Activated naive CD8-positive, alpha-beta T cell (primary cell): ENCODE measurements at regions not wholly inside any gene's neighbourhood (a gene's known extent, or its start where the extent isn't known, plus 50 kb on each side); places are given as distances from the start of the nearest gene placed in this dataset.

ENCODE experiments used
- H3K27ac Mint-ChIP-seq: one replicate; pipeline ENCODE4 v1.8.0; 2021; ENCODE audit warnings: mixed read lengths
- H3K27me3 Mint-ChIP-seq: one replicate; pipeline ENCODE4 v1.8.0; 2021; ENCODE audit warnings: mixed read lengths
- H3K36me3 Mint-ChIP-seq: one replicate; pipeline ENCODE4 v1.8.0; 2021; ENCODE audit warnings: mixed read lengths
- H3K4me1 Mint-ChIP-seq: one replicate; pipeline ENCODE4 v1.8.0; 2021; ENCODE audit warnings: low read depth, mixed read lengths
- H3K4me3 Mint-ChIP-seq: one replicate; pipeline ENCODE4 v1.8.0; 2021; ENCODE audit warnings: mild to moderate bottlenecking, mixed read lengths
- H3K9me3 Mint-ChIP-seq: one replicate; pipeline ENCODE4 v1.8.0; 2021; ENCODE audit warnings: low read depth, mixed read lengths

DNA sequence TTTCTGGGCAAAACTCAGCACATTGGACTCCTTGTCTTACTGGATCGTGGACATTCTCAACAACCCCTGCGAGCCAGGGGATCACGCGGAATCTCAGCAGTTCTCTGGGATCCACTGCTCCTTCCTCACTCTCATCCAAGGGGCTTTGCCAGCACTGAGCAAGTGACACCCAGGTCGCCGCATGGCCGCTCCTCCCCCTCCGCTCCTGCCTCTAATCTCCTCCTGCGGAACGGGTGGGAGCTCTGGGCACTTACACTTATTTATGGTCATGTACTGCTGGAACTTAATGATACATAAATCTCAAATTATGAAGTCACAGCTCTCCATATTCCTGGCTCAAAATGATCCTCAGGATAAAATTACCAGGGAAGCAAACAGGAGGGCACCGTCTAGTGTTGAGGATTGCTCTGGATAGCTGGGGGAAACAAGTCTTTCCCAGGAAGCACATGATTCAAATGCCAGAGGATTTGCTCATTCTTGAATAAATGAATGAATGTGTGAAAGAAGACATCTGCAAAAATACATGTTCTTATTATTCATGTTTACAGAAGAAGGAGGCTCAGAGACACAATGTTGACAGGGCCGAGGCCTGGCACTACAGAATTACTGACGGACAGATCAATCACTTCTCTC lies 1077.3 kb downstream of the TBC1D22A start:
- Mint-ChIP-seq H3K36me3 (no peaks in the 10 kb centered on the region), H3K27ac (no peak overlapping the region), H3K4me3 (no peak overlapping the region), H3K27me3 (peaks cover 1% of the 10 kb centered on the region), H3K9me3 (no peaks in the 10 kb centered on the region), H3K4me1 (no peaks in the 10 kb centered on the region)

DNA sequence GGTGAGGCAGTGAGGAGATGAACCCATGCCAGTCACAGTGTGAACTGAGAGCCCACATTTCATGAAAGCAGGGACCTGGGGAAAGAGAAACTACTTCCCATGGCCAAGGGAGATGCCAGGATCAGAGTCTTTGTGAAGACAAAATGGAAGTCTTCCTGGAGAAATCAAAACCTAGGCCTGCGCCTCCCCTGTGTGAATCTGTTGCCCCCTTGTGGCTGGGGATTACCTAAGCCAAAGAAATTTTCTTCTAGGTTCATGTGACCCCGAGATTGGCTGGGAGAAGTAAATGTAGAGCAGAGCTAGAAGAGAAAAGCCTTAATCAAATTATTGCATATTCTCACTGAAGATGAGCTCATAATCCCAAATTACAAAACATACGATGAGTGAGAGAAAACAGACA lies 1075.3 kb downstream of the TBC1D22A start:
- H3K27me3 Mint-ChIP-seq, result peaks cover 5% of the 10 kb centered on the region
- no peaks in the 10 kb centered on the region for H3K36me3 Mint-ChIP-seq

DNA sequence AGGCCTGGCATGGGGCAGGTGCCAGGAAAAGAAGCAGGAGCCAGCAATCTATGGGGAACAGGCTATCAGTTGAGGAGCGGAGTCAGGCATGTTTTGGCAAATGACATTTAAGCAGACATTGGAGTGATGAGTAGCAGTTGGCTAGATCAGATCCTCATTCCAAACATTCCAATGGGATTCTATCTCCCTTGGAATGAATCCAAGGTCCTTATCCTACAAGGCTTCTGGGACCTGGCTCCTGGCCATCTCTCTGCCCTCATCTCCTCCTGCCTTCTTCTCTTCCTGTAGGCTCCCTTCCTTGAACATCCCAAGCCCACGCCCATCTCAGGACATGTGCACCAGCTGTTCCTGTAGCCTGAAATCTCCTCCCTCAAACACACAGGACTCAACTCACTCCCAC lies 1074.5 kb downstream of the TBC1D22A start:
- H3K4me1 Mint-ChIP-seq, result no peaks in the 10 kb centered on the region
- no peak overlapping the region for H3K27ac Mint-ChIP-seq
- peaks cover 5% of the 10 kb centered on the region for H3K27me3 Mint-ChIP-seq
- no peak overlapping the region for H3K4me3 Mint-ChIP-seq
- no peaks in the 10 kb centered on the region for H3K9me3 Mint-ChIP-seq
- no peaks in the 10 kb centered on the region for H3K36me3 Mint-ChIP-seq

More for the DNA sequence above, 1075.3 kb downstream of the TBC1D22A start:
- Mint-ChIP-seq H3K4me1 (no peaks in the 10 kb centered on the region), H3K4me3 (no peak overlapping the region), H3K9me3 (no peaks in the 10 kb centered on the region), H3K27ac (no peak overlapping the region)

DNA sequence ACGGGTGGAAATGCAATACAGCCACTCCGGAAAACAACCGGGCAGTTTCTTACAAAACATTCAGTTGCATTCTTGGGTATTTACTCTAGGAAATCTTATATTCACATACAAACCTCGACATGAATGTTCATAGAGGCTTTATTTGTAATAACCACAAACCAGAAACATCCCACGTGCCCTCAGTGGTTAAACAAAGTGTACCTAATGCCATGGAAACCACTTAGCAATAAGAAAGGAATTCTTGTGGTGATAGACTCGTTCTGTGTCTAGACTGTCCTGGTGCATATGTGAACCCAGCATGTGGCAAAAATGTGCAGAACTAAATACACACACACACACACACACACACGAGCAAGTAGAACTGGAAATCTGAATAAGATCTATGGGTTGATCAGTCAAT lies 1073.3 kb downstream of the TBC1D22A start:
- Mint-ChIP-seq H3K4me1 (no peaks in the 10 kb centered on the region), H3K27me3 (peaks cover 5% of the 10 kb centered on the region), H3K9me3 (no peaks in the 10 kb centered on the region), H3K27ac (no peak overlapping the region), H3K36me3 (no peaks in the 10 kb centered on the region), H3K4me3 (no peak overlapping the region)

DNA sequence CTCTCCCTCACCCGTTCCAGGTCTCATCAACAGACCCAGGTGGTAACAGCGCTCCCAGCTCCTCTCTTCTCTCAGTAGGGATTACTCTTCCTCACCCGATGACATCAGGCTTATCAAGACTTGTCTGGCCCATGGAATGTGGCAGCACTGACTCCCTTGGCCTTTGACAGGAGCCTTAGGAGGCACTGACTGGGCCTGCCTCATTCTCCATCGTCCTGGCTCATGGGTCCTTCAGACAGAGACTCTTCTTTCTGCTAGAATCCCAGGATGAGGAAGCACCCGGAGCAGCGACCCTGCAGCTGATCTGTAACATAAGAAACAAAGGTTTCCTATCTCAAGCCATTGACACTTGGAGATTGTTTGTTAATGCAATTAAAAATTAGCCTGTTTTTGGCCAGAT lies 1063.6 kb downstream of the TBC1D22A start:
- Mint-ChIP-seq H3K4me1 (no peaks in the 10 kb centered on the region), H3K27ac (no peak overlapping the region), H3K9me3 (no peaks in the 10 kb centered on the region), H3K36me3 (no peaks in the 10 kb centered on the region), H3K27me3 (no peaks in the 10 kb centered on the region), H3K4me3 (no peak overlapping the region)

DNA sequence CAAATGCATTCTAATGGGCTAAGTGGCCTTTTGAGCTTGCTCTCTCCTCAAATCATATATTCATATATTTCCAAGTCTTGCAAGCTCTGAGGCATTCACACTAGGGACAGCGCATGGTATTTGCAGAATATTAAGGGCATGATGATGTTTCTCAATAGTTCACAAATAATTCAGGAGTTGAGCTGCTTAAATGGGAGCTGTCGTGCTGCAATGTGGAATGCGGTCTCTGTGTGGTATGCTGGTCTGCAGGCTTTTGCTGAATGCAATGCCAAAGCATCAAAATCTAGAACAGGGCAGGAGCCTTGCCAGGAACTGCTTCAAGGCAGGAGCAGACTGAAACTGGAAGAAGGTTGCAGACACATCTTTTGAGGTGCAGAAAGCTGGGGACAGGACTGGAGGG lies 1060.0 kb downstream of the TBC1D22A start:
- Mint-ChIP-seq H3K4me3 (no peak overlapping the region), H3K36me3 (no peaks in the 10 kb centered on the region), H3K27ac (no peak overlapping the region), H3K9me3 (no peaks in the 10 kb centered on the region), H3K27me3 (peaks cover 2% of the 10 kb centered on the region), H3K4me1 (no peaks in the 10 kb centered on the region)

DNA sequence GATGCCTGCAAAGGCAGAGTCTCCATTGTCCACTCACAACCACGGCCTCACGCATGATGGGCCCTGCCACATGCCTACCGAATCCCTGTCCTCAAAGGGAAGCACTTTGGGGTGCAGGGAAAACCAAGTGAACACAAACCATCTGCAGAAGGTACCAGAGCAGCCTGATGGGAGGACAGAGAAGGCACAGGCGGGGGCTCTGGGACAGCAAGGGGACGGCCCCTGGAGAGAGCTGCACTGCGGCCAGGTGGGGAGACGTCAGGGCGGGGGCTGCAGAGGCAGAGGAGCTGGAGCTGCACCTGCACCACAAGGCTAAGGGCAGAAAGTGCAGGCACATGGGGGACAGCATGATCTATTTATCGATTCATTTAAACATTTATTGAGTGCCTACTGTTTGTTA lies 1056.0 kb downstream of the TBC1D22A start:
- Mint-ChIP-seq H3K4me1 (no peaks in the 10 kb centered on the region), H3K27me3 (peaks cover 4% of the 10 kb centered on the region), H3K4me3 (no peak overlapping the region), H3K9me3 (no peaks in the 10 kb centered on the region), H3K36me3 (no peaks in the 10 kb centered on the region), H3K27ac (no peak overlapping the region)

DNA sequence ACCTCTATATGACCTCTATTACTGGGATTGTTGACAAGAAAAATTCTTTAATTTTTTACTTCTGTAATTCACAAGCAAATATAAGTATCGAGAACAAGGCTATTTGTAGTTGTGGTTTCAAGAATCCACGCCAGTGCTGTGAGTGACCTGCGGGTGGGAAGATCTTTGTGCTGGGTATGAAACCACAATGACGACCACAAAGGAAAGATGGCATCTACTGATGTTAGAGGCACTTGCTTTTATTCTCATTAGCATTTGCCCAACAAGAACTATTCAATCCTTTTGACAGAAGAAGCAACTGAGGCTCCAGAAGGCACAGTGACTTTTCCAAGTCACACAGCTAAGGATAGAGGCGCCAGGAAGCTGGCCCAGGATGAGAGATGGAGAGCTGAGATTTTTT lies 1054.9 kb downstream of the TBC1D22A start:
- Mint-ChIP-seq H3K4me3 (no peak overlapping the region), H3K27ac (no peak overlapping the region), H3K27me3 (peaks cover 4% of the 10 kb centered on the region), H3K36me3 (no peaks in the 10 kb centered on the region), H3K9me3 (no peaks in the 10 kb centered on the region), H3K4me1 (no peaks in the 10 kb centered on the region)

DNA sequence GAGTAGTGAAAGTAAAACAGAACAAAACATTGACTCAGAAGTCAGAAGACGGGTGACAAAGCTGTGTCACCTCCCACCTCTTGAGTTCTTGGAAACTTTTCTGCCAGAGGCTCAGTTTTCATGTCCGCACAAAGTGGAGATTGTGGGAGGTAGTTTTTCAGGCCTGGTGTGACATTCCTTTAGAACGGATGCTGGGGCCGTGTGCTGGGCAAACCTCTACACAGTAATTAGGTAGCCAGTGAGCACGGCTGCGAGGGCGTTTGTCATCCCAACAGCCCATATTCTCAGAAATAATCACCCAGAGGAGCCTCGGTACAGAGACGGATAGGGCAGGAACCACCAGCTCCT lies 1054.4 kb downstream of the TBC1D22A start:
- Mint-ChIP-seq H3K9me3 (no peaks in the 10 kb centered on the region), H3K27ac (no peak overlapping the region), H3K4me1 (no peaks in the 10 kb centered on the region), H3K36me3 (no peaks in the 10 kb centered on the region), H3K4me3 (no peak overlapping the region), H3K27me3 (peaks cover 4% of the 10 kb centered on the region)

DNA sequence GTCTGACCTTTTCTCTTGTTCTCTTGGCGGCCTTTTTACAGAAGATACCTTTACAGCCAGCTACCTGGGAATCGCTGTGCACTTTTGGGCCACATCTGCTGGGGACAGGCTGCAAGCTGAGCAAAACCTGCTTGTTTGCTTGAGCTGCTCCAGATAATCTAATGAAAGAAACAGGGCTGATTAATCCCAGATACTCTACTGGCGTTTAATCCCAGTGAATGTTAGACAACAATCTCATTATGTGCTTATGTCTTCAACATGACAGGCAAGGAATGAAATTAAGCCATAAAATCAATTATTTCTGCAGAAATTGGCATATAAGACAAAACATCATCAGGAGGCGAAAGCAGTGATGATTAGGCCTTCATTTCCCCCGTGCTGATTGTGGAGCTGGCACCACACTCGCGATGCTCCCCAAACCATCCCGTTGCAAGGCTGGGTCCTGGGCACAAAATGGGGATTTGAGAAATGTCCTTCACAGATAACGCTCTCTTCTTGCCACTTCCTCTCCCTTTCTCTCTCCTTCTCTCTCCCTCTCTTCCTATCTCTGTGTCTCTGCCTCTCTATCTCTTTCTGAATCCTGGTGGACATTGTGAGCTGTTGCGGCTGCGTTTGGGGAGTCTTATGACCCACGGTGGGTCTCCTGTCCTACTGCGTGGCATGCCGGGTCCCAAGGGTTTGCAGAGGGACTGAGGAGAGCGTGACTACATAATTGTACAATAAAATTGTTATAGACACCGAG lies 1053.8 kb downstream of the TBC1D22A start:
- Mint-ChIP-seq H3K4me3 (no peak overlapping the region), H3K36me3 (no peaks in the 10 kb centered on the region), H3K9me3 (no peaks in the 10 kb centered on the region), H3K27me3 (peaks cover 4% of the 10 kb centered on the region), H3K4me1 (no peaks in the 10 kb centered on the region), H3K27ac (no peak overlapping the region)

DNA sequence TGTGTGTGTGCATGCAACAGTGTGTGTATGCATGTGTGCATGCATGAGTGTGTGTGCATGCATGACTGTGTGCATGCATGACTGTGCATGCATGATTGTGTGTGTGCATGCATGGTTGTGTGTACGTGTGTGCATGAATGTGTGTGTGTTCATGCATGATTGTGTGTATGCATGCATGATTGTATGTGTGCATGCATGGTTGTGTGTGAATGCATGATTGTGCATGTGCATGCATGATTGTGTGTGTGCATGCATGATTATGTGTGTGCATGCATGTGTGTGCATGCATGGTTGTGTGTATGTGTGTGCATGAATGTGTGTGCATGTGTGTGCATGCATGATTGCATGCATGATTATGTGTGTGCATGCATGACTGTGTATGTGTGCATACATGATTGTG lies 1052.0 kb downstream of the TBC1D22A start:
- no peaks in the 10 kb centered on the region for H3K4me1 Mint-ChIP-seq
- no peak overlapping the region for H3K27ac Mint-ChIP-seq

DNA sequence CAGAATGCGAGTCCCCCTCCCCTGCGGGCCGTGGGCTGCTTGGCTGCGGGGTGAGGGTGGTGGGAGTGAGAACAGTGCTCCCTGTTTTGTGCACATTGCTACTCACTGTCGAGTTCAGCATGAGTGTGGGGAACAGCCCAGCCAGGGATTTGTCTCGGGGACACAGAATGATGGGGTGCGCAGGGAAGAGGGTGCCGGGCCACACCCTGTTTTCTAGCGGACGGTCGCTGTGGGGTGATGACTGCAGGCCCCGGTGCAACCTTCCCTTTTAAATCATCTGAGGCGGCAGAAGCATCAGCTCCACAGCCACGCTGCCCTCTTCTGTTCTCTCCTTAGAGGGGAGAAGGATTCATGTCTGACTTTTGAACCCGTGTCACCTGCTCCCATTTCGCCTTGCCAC lies 1051.2 kb downstream of the TBC1D22A start:
- Mint-ChIP-seq H3K9me3 (no peaks in the 10 kb centered on the region), H3K4me3 (no peak overlapping the region), H3K27ac (no peak overlapping the region), H3K36me3 (no peaks in the 10 kb centered on the region), H3K4me1 (no peaks in the 10 kb centered on the region), H3K27me3 (peaks cover 2% of the 10 kb centered on the region)

More for the DNA sequence above, 1052.0 kb downstream of the TBC1D22A start:
- Mint-ChIP-seq H3K4me3 (no peak overlapping the region), H3K36me3 (no peaks in the 10 kb centered on the region), H3K9me3 (no peaks in the 10 kb centered on the region), H3K27me3 (peaks cover 4% of the 10 kb centered on the region)

DNA sequence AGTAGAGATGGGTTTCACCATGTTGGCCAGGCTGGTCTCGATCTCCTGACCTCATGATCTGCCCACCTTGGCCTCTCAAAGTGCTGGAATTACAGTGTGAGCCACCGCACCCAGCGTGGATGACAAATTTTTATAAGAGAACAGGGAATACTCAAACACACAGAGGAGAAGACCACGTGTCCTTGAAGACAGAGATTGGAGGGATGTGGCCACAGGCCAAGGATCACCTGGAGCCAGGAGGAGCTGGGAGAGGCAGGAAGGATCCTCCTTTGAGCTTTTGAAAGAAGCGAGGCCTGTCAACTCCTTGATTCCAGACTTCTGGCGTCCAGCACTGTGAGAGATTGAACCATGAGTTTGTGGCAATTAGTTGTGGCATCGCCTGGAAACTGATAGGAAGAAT lies 1049.5 kb downstream of the TBC1D22A start:
- Mint-ChIP-seq H3K36me3 (no peaks in the 10 kb centered on the region), H3K4me3 (no peak overlapping the region), H3K9me3 (no peaks in the 10 kb centered on the region), H3K4me1 (no peaks in the 10 kb centered on the region), H3K27me3 (peaks cover 2% of the 10 kb centered on the region), H3K27ac (no peak overlapping the region)

DNA sequence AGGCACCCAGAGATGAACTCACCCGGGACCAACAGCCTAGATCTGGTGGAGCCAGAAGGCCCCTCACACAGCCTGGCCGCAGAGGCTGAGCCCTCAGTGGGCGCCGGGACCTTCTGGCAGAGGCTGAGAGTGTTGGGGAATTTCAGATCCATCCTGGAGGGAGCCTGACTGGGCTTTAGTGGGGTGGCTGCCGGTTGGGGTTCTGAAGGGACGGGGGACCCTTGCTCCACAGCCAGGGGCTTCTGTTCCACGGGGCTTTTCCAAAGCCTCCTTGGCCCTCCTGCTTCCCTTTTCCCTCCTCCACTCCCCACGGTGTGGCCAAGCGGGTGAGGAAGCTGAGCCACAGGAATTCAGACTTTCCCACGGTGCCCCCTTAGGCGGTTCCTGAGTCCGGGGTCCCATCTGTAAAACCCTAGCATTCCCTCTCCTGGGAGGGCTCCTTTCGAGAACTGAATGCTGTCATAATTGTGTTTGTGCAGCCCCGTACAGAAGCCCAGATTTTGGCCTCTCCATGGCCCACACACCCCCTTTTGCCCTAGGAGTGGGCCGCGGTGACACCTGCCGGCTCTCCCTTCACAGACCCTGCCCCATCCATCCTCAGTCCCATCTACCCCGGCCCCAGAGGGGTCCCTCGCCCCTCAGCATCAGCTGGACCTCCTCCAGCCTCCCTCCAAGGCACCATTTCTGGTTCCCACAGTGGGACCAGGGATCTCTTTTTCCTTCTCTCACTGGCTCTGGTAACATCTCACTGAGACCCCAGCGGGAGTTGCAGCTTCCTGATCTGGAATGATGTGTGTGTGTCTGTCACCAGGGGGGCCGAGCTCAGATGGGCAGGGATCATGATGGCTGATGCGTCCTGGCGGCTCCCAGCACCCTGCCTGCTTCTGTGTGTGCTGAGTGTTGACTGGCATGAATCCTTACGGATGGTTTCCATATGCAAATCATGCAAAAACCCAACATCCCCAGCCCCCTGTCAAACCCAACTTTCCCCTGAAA lies 1048.4 kb downstream of the TBC1D22A start:
- Mint-ChIP-seq H3K27me3 (peaks cover 4% of the 10 kb centered on the region), H3K4me1 (no peaks in the 10 kb centered on the region), H3K27ac (no peak overlapping the region), H3K4me3 (no peak overlapping the region), H3K36me3 (no peaks in the 10 kb centered on the region), H3K9me3 (no peaks in the 10 kb centered on the region)
